Inferior parietal cortex (tissue), 1 donor: ENCODE measurements at regions not wholly inside any gene's neighbourhood (a gene's known extent, or its start where the extent isn't known, plus 50 kb on each side); places are given as distances from the start of the nearest gene placed in this dataset.

Experiments
- DNase-seq: peaks from one replicate; pipeline ENCODE4 v3.0.0-alpha.2; 2016; ENCODE audit errors: extremely low spot score

DNA sequence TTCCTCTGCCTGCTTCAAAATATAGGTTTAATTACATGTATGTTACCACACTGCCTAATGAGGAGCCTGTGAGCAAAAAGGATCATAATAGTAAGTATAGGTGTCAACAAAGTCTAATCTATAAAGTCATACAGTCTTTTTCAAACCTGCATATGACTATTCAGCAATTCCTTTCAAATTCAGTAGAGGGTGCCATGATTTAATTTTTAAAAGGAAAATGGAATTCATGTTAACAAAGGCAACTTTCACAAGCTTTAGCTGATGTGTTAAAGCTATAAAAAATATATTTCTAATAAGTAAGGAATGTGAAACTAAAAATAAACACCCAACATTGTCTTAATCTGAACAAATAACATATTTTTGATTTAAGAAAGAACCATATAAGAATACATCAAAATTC is 52.1 kb downstream of the MPP7 start:
- DNase-seq: peak; percentile 49

DNA sequence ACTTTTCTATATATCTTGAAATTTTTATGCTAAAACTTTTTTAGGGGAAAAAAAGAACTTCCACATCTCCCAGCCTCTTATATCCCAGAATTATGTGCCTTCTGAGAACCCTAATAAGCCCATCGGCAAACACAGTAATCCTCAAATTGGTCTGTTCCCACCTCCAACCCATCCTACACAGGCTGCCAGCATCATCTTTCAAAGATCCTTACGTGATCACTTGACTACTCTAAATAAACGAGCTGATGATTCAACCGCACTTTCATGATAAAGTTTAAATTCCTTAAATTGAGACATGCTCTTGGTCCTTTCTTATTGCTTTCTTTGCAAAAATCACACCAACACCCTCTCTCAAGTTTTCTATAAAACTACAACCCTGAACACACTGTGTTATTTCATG is 52.5 kb downstream of the MPP7 start:
- no peak for DNase-seq

GRCh38 chr10:28249512-28249911 is 53.4 kb downstream of the MPP7 start:
- DNase-seq: no peak

DNA sequence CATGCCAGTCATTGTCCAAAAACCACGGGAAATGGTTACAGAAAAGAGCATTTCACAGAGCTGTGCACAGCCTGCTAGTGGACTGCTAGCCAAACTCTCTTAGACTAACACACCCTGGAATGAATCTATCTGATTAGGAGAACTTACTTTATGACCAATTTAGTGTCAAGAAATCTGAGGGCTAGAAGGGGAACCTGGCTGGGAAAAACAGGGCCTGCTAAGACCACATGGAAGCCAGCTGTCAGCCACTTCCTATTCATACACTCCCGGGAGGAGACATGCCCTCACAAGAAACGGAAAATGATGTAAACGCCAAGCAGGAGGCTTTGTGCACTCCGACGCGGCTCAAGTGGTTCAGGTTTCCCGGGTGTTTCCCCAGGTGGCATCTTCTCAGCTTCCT is 54.8 kb downstream of the MPP7 start:
- no peak for DNase-seq

GRCh38 chr10:28246023-28246422 is 56.8 kb downstream of the MPP7 start:
- no peak for DNase-seq

GRCh38 chr10:28243923-28244322 is 58.9 kb downstream of the MPP7 start:
- DNase-seq: no peak

DNA sequence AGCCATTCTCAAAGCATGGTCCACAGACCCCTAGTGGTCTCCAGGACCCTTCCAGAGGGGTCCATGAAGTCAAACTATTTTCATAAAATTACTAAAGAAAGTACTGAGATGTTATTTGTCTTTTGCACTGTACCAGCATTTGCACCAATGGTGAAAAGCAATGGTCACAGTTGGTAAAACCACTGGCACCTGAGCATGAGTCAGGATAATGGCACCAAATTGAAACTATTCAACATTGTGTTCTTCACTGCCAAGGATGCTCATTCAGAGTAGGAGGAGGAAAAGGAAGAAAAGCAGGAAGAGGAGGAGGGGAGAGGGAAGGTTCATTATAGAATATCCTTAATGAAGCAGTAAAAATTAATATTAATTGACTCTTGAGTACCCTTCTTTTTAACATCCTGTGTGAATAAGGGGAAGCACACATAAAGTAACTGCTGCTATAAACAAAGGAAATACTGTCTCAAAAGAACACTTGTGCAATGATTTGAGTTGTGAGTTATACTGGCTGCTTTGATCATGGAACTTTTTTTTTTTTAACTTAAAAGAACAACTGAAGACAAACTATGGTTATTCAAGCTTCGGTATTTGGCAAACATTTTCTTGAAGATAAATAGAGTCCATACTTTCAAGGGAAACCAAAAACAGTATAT is 60.2 kb downstream of the MPP7 start:
- DNase-seq: no peak

DNA sequence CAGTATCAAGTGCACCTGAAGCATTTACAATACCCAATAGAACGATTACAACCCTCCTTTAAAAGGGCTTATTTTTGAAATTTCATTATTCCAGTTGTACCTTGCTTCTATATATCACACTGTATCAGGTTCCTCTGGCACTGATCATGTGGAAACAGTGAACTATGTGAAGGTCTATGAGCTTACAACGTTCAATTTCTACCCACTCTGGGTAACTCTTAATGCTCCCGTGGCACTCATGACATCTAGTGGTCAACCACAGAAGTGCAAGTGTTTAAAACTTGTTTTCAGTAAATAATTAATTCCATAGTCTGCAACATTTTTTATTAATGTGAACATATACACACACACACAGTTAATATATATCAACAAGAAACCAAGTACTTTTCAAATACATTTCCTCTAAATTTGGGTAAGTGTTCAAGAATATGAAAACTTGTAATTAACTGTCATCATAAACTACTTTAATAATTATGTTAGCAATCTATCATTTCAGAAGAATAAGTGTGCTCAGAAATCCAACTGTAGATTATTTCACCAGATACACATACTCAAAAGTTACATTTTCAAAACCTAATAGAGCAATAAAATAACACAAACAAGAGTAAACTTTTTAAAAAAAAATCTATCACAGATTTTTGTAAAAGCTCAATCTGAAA is 61.0 kb downstream of the MPP7 start:
- peak; percentile 76 for DNase-seq

DNA sequence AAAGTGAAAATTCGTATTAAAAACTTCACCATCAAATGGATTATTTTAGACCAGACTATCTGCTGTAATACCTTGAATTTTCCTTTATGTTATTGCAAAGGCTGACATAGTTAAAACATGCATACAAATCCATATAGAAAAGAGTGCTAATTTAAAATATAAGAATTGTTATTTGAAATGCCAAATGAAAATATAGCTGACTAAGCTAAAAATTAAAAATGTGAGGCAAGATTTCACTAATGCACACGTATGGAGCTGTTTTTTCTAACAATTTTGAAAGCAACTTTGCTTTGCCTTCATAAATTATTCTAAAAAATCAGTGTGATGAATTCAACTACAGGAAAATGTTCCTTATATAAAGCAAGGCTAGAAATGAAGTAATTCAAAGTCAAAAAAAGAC is 62.5 kb downstream of the MPP7 start:
- no peak for DNase-seq

DNA sequence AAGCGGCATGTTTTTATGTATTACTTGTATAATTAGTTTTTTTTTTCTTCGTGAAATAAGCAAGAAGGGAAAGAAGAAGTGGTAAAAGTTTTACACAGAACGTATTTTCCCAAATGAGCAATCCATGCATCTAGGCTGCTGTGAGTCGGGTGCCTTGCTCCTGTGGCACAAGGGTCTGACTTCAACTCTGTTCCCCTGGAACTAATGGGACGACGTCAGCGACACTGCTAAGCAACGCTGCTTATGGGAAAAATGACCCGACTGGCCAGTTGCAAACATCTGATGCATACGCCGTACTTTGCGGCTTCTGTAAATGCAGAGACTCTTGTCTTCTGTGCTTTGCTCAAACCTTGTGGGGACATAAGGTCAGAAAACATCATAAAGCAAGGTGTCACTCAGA is 66.3 kb downstream of the MPP7 start:
- DNase-seq: no peak

DNA sequence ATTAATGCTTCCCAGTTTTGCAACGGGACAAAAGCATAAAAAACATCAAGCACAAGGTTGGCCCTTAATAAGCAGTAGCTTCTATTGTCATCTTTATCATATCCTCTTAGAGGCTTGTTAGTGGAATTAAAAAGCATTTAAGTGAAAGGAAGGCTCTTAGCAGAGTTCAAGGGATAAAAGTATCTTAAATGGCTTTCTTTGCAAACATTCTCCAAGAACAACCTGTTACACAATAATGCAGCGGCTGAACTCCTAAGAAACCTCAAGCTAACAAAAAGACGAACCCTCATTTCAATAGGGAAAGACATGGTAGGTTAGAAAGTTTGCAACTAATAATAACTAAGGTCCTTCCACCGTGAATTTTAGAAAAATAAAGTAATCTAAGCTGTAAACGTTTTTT is 82.1 kb downstream of the MPP7 start:
- no peak for DNase-seq

DNA sequence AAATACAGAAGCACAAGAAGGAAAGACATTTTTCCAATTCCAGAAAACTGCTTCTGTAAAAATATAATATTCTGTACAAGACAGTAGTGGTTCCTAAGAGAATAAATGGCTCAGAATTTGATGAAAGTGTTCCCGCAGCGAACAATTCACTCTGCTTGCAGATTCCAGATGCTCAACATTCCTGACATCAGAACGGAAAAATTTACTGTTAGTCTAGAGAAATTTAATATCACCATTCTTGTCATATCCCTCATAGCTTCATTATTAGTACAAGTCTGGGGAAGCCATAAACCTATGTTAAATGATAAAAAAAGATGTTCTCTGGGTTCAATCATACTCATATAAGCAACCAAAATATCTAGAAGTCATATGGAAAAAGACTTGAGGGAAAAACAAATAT is 83.6 kb downstream of the MPP7 start:
- DNase-seq: no peak

DNA sequence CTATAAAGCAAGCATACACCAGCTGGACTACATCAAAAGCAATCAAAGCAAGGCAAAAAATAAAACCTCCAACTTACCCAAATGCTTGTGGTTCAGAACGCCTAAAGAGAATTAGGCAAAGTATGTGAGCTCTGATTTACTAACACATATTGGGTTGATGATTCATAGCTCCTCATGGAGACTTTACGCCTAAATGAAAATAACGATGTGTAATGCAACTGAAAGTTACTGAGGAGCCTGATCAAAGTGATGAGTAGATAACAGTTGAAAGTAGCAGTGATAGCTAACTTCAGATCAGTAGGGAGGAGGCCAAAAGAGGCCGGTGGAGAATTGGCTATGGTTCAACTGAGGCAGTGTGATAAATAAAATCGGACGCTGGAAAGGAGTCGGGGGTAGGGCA is 85.0 kb downstream of the MPP7 start:
- peak; percentile 22 for DNase-seq

DNA sequence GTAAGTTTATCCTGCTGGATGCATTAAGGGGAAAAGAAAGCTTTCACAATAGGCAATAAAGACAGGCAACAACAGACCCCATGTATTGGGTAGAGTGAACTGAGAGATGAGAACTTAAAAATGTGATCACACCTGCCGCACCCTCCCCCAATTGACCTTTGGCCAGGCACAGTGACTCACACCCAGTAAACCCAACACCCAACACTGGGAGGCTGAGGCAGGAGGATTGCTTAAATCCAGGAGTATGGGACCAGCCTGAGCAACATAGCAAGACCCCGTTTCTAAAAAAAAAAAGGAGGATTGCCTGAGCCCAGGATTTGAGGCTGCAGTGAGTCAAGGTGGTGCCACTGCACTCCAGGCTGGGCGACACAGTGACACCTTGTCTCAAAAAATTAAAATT is 86.9 kb downstream of the MPP7 start:
- no peak for DNase-seq

DNA sequence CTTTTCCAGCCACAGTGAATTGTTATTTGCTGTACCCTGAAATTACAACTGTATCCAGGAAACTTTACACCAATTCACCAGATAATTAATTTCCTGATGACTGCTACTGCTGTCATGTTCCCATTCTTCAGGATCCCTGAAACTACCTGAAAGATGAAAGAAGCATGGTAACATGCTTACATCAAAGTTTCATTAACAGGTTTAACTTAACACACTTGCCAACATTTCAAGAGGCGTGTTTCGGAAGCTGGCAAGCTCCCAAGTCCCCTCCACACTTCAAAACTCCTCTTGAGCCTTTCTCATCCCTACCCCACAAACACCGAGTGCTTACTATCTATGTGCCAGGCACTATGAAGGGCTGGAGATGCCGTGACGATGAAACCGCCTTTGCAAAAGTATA is 88.6 kb downstream of the MPP7 start:
- DNase-seq: no peak

DNA sequence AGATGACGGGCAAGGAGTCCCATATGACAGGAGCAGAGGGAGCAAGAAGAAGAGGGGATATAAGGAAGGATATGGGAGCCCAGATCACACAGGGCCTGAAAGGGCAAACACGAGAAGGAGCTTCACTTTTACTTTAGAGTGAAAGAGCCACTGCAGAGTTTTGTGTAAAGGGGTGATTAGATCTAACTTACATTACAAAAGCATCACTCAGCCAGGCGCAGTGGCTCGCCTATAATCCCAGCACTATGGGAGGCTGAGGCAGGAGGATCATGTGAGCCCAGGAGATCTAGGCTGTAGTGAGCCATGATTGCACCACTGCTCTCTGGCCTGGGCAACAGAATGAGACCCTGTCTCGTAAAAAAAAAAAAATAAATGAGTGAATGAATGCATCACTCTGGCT is 91.1 kb downstream of the MPP7 start:
- DNase-seq: no peak

DNA sequence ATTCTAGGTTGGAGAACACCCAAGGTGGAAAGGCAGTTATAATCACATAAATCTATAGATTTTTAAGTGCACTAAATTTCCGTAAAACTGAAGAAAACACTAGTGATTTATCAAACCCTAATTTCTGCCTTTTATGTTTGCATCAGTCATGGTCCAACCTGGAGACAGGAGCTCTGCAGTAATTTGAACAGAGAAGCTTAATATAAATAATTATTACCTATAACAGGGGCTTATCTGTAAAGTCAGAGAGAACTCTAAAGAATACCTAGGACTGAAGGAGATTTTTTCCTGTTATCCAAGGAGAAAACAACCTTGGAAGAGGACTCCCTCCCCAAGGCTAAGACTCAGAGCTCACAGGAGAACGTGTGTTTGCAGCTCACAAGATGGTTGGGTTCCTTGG is 95.1 kb downstream of the MPP7 start:
- DNase-seq: no peak

DNA sequence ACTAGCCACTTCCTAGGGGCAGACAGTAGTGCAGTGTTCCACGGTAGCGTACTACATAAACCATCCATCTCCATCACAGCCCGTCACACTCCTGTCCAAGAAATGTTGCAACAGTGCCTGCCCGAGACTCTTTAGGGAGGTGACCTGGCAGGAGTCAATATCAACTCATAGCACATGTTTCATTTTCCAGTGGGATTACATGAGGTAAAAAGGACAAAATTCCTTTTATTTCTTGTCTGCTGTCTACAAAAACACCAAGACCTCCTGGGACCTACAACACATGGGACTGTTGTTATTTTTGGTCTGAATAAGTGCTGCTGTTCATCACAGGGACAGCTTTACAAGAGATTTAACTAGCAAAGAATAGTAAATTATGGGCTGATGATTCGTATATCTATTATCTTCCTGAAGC is 99.9 kb downstream of the MPP7 start:
- no peak for DNase-seq

GRCh38 chr10:28201410-28202400 is 101.2 kb downstream of the MPP7 start:
- DNase-seq: no peak

- no peak for DNase-seq
Measured at GRCh38 chr10:28200775-28201174, 102.1 kb downstream of the MPP7 start.

- DNase-seq: no peak
Measured at GRCh38 chr10:28199941-28200340, 102.9 kb downstream of the MPP7 start.

GRCh38 chr10:28190196-28190595 is 112.7 kb downstream of the MPP7 start:
- DNase-seq: no peak

DNA sequence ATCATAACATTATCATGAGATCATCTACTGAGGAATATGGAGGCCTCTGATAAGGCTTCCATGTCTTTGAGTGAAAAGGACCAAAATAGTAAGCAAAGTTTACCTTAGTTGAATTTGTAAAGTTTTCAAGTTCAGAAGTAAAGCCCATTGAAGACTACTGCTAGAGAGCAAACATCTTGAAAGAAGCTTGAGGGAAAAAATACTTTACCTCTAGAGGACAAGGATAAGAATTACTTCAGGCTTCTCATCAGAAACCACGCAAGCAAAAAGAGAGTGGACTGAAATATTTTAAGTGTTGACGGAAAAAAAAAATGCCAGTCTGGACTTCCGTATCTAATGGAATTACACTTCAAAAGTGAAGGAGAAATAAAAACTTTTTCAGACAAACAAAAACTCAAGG is 114.3 kb downstream of the MPP7 start:
- no peak for DNase-seq
